ENCODE measurements at regions not wholly inside any gene's neighbourhood (a gene's known extent, or its start where the extent isn't known, plus 50 kb on each side); places are given as distances from the start of the nearest gene placed in this dataset.

- Histone ChIP-seq H3K27ac (ENCODE audit: low read length) (no peak overlapping the region), H3K4me3 (ENCODE audit: low read length) (no peak overlapping the region), H3K27me3 (ENCODE audit: control insufficient read depth, insufficient read depth) (no peaks in the 10 kb centered on the region), H3K4me1 (ENCODE audit: control insufficient read depth, insufficient read depth, low read length) (no peaks in the 10 kb centered on the region), H3K9me3 (ENCODE audit: control insufficient read depth, low read length) (no peaks in the 10 kb centered on the region)
- no peak for DNase-seq
- intact Hi-C loops (cut with DNase I), result no loop called here
- ATAC-seq, result no peak
- WGBS, result 68% methylated on average over 4 of the region's 4 CpGs
These were observed 192.1 kb downstream of the RHOU start for GRCh38 chr1:228927421-228927820.

GRCh38 chr1:228927946-228928898, 192.9 kb downstream of the RHOU start:
- no peak for ATAC-seq

GRCh38 chr1:228929476-228930027, 194.3 kb downstream of the RHOU start:
- H3K4me1 ChIP-seq (ENCODE audit: control insufficient read depth, insufficient read depth, low read length), result no peaks in the 10 kb centered on the region
- intact Hi-C loops (cut with DNase I), result no loop called here
- WGBS, result 73% methylated on average over 4 of the region's 4 CpGs
- no peaks in the 10 kb centered on the region for H3K9me3 ChIP-seq (ENCODE audit: control insufficient read depth, low read length)
- DNase-seq (no peak), ATAC-seq (no peak)
- H3K4me3 ChIP-seq (ENCODE audit: low read length), result no peak overlapping the region
- no peaks in the 10 kb centered on the region for H3K27me3 ChIP-seq (ENCODE audit: control insufficient read depth, insufficient read depth)
- no peak overlapping the region for H3K27ac ChIP-seq (ENCODE audit: low read length)

More at GRCh38 chr1:228927946-228928898, 192.9 kb downstream of the RHOU start:
- intact Hi-C loops (cut with DNase I), result no loop called here
- Histone ChIP-seq H3K4me1 (ENCODE audit: control insufficient read depth, insufficient read depth, low read length) (no peaks in the 10 kb centered on the region), H3K27me3 (ENCODE audit: control insufficient read depth, insufficient read depth) (no peaks in the 10 kb centered on the region), H3K27ac (ENCODE audit: low read length) (no peak overlapping the region), H3K9me3 (ENCODE audit: control insufficient read depth, low read length) (no peaks in the 10 kb centered on the region), H3K4me3 (ENCODE audit: low read length) (no peak overlapping the region)
- DNase-seq, result no peak
- WGBS, result 89% methylated on average over 12 of the region's 12 CpGs

- ATAC-seq, result peak in 1 of 2 donors; percentile 43
- intact Hi-C loops (cut with DNase I), result no loop called here
These were observed 195.2 kb downstream of the RHOU start for GRCh38 chr1:228930479-228930957.

GRCh38 chr1:228933753-228934152, 198.5 kb downstream of the RHOU start:
- 88% methylated on average over 3 of the region's 3 CpGs for WGBS
- Histone ChIP-seq H3K9me3 (ENCODE audit: control insufficient read depth, low read length) (no peaks in the 10 kb centered on the region), H3K27me3 (ENCODE audit: control insufficient read depth, insufficient read depth) (no peaks in the 10 kb centered on the region), H3K4me1 (ENCODE audit: control insufficient read depth, insufficient read depth, low read length) (peaks cover 10% of the 10 kb centered on the region), H3K4me3 (ENCODE audit: low read length) (no peak overlapping the region), H3K27ac (ENCODE audit: low read length) (no peak overlapping the region)
- DNase-seq (no peak), ATAC-seq (no peak)
- intact Hi-C loops (cut with DNase I), result no loop called here

More at GRCh38 chr1:228930479-228930957, 195.2 kb downstream of the RHOU start:
- Histone ChIP-seq H3K27ac (ENCODE audit: low read length) (no peak overlapping the region), H3K9me3 (ENCODE audit: control insufficient read depth, low read length) (no peaks in the 10 kb centered on the region), H3K27me3 (ENCODE audit: control insufficient read depth, insufficient read depth) (no peaks in the 10 kb centered on the region), H3K4me1 (ENCODE audit: control insufficient read depth, insufficient read depth, low read length) (no peaks in the 10 kb centered on the region), H3K4me3 (ENCODE audit: low read length) (no peak overlapping the region)
- DNase-seq, result no peak
- WGBS, result 42% methylated on average over 10 of the region's 10 CpGs

- no peak for DNase-seq
- H3K4me3 ChIP-seq (ENCODE audit: low read length), result no peak overlapping the region
- intact Hi-C loops (cut with DNase I), result no loop called here
- 85% methylated on average over 4 of the region's 4 CpGs for WGBS
- ATAC-seq, result no peak
- H3K9me3 ChIP-seq (ENCODE audit: control insufficient read depth, low read length), result no peaks in the 10 kb centered on the region
- H3K4me1 ChIP-seq (ENCODE audit: control insufficient read depth, insufficient read depth, low read length), result peaks cover 10% of the 10 kb centered on the region
- H3K27ac ChIP-seq (ENCODE audit: low read length), result no peak overlapping the region
- no peaks in the 10 kb centered on the region for H3K27me3 ChIP-seq (ENCODE audit: control insufficient read depth, insufficient read depth)
These were observed 200.0 kb downstream of the RHOU start for GRCh38 chr1:228935198-228935663.

- Histone ChIP-seq H3K27ac (ENCODE audit: low read length) (no peak overlapping the region), H3K9me3 (ENCODE audit: control insufficient read depth, low read length) (no peaks in the 10 kb centered on the region), H3K4me1 (ENCODE audit: control insufficient read depth, insufficient read depth, low read length) (peaks cover 10% of the 10 kb centered on the region), H3K4me3 (ENCODE audit: low read length) (no peak overlapping the region), H3K27me3 (ENCODE audit: control insufficient read depth, insufficient read depth) (no peaks in the 10 kb centered on the region)
- DNase-seq (no peak), ATAC-seq (no peak)
- WGBS, result 75% methylated on average over 15 of the region's 15 CpGs
- intact Hi-C loops (cut with DNase I), result no loop called here
These were observed 200.8 kb downstream of the RHOU start for GRCh38 chr1:228935855-228936727.

DNA sequence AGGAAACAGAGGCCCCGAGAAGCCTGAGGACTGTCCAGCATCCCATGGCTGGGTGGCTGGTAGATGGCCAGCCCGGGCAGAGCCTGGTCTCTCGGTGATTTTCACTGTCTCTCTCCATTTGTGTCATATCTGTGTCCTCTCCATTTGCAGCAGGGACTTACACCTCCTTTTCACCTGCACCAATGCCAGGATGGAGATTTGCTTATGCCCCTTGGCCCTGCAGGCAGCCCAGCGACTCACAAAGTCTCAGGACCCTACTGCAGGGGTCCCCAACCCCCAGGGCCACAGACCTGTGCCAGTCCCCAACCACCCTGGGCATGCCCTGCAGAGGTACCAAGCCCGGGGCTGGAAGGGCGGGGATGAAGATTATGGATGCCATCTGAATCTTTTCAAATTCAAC, 201.6 kb downstream of the RHOU start:
- intact Hi-C loops (cut with DNase I), result no loop called here
- no peak overlapping the region for H3K4me3 ChIP-seq (ENCODE audit: low read length)
- no peak overlapping the region for H3K27ac ChIP-seq (ENCODE audit: low read length)
- H3K4me1 ChIP-seq (ENCODE audit: control insufficient read depth, insufficient read depth, low read length), result peaks cover 10% of the 10 kb centered on the region
- H3K27me3 ChIP-seq (ENCODE audit: control insufficient read depth, insufficient read depth), result no peaks in the 10 kb centered on the region
- DNase-seq (peak in 1 of 3 donors; percentile 50), ATAC-seq (no peak)
- 88% methylated on average over 6 of the region's 6 CpGs for WGBS
- no peaks in the 10 kb centered on the region for H3K9me3 ChIP-seq (ENCODE audit: control insufficient read depth, low read length)

DNA sequence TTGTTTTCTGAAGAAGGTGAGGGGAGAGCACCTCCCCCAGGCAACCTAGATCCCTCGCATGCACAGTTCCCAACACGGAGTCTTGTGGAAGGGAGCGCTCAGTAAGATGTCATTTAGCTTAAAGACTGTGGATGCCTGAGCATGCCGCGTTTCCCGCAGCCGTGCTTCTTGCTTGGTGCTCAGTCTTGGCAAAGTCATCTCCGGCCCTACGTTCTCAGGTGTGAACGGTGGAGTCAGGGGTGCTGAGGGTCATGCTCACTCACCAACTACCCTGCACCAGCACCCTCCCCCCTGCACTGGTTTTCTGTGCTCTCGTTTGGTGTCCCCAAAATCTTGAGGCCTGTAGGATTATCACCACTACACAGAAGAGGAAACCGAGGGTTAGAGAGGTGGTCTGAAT, 202.1 kb downstream of the RHOU start:
- no peaks in the 10 kb centered on the region for H3K9me3 ChIP-seq (ENCODE audit: control insufficient read depth, low read length)
- peak in 1 of 3 donors; percentile 55 for DNase-seq
- intact Hi-C loops (cut with DNase I), result no loop called here

DNA sequence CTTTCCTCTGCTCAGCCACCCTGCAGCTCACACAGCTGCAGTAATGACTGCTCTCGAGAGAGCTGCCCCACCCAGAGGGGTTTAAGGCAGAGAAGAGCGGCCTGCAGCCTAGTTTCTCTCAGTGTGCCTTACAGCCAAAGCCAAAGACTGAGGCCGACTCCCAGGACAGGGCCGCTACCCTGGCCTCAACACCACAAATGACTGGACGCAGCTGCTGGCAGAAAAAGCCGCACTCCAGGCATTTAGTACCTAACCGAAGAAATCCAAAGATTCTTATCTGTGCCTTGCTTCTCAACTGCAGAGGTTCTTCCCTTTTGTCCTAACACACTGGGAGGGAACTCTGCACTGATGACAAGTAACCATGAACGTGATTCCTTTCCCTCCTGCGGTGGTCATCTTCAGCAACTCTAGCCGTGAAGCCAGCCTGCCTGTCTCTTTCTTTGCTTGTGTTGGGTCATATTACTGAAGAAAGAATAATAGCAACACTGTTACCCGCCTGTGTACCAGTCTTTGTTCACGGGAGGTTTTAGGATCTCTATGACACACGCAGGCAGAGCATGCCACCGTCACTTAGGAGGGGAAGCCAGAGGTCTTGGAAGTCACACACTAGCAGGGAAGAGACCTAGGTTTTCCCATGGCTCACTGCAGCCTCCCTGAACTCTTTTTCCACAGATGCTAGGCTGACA, 202.7 kb downstream of the RHOU start:
- intact Hi-C loops (cut with DNase I), result no loop called here
- Histone ChIP-seq H3K27ac (ENCODE audit: low read length) (peak overlapping the region; percentile 90), H3K4me1 (ENCODE audit: control insufficient read depth, insufficient read depth, low read length) (peaks cover 10% of the 10 kb centered on the region), H3K27me3 (ENCODE audit: control insufficient read depth, insufficient read depth) (no peaks in the 10 kb centered on the region), H3K9me3 (ENCODE audit: control insufficient read depth, low read length) (no peaks in the 10 kb centered on the region), H3K4me3 (ENCODE audit: low read length) (no peak overlapping the region)
- DNase-seq (peak; percentile 66 to 76 (median 69)), ATAC-seq (peak; percentile 58 to 78)
- WGBS, result 39% methylated on average over 14 of the region's 14 CpGs

More for the DNA sequence above, 202.1 kb downstream of the RHOU start:
- Histone ChIP-seq H3K27me3 (ENCODE audit: control insufficient read depth, insufficient read depth) (no peaks in the 10 kb centered on the region), H3K27ac (ENCODE audit: low read length) (no peak overlapping the region), H3K4me1 (ENCODE audit: control insufficient read depth, insufficient read depth, low read length) (peaks cover 10% of the 10 kb centered on the region), H3K4me3 (ENCODE audit: low read length) (no peak overlapping the region)
- no peak for ATAC-seq
- WGBS, result 92% methylated on average over 12 of the region's 12 CpGs

Data from right cardiac atrium (tissue), 5 donors.